SK-N-SH (cell line): ENCODE measurements at regions not wholly inside any gene's neighbourhood (a gene's known extent, or its start where the extent isn't known, plus 50 kb on each side); places are given as distances from the start of the nearest gene placed in this dataset.

Experiments
- CTCF ChIA-PET: fragments of 300-600, 350-600 bp; formaldehyde crosslinking; extraction: SDS; loops from one replicate; lab custom pipeline; 2021; lab: Yijun Ruan, JAX
- POLR2A ChIA-PET: fragments of 350-600 bp; sonication (Branson Sonifier 250); formaldehyde crosslinking; extraction: SDS; loops from one replicate; lab custom pipeline; 2020; ENCODE audit warnings: antibody characterized with exemption, inconsistent platforms; lab: Yijun Ruan, JAX
- DNase-seq: peaks from one replicate; pipeline ENCODE4 v3.0.0; 2012
- H2AFZ ChIP-seq: fragments of 200-600 bp; sonication (generic); 2 replicates; pipeline ENCODE4 v1.8.1; 2016; ENCODE audit warnings: antibody characterized with exemption, mild to moderate bottlenecking, low read depth
- H3F3A ChIP-seq: fragments of 200-600 bp; sonication (generic); replicated peaks from 2 replicates; pipeline ENCODE3; 2016; ENCODE audit warnings: antibody characterized with exemption, mild to moderate bottlenecking; ENCODE audit not compliant: insufficient read depth
- H3K27ac ChIP-seq, 2 experiments: fragments of 200-500 bp in 1 of 2; fragments of 200-600 bp in 1 of 2; sonication (Bioruptor generic) in 1 of 2; sonication (generic), shearing (Covaris generic) in 1 of 2; 2 replicates each; pipeline versions ENCODE4 v1.5.1 to v1.6.1; 2014 to 2016; ENCODE audit warnings: low read depth in 2 of 2, inconsistent platforms in 1 of 2, low read length in 1 of 2, mild to moderate bottlenecking in 1 of 2, mixed read lengths in 1 of 2
- H3K27me3 ChIP-seq: fragments of 200-600 bp; sonication (generic), shearing (Covaris generic); 2 replicates; pipeline ENCODE4 v1.6.1; 2016; ENCODE audit warnings: mixed run types; ENCODE audit not compliant: insufficient read depth
- H3K36me3 ChIP-seq, 2 experiments: fragments of 200-500 bp in 1 of 2; fragments of 200-600 bp in 1 of 2; sonication (Bioruptor generic) in 1 of 2; sonication (generic) in 1 of 2; replicated peaks in 1 of 2; 2 replicates each; pipeline versions ENCODE3 to v1.5.1; 2014 to 2016; ENCODE audit warnings: low read length in 1 of 2, mild to moderate bottlenecking in 1 of 2; ENCODE audit not compliant: insufficient read depth in 2 of 2, control insufficient read depth in 1 of 2
- H3K4me1 ChIP-seq, 2 experiments: fragments of 200-500 bp in 1 of 2; fragments of 200-600 bp in 1 of 2; sonication (Bioruptor generic) in 1 of 2; sonication (generic), shearing (Covaris generic) in 1 of 2; 2 replicates each; pipeline versions ENCODE4 v1.5.1 to v1.6.1; 2014 to 2016; ENCODE audit warnings: low read depth in 1 of 2, low read length in 1 of 2, mixed run types in 1 of 2; ENCODE audit not compliant: insufficient read depth in 2 of 2, control insufficient read depth in 1 of 2
- H3K4me2 ChIP-seq: fragments of 200-600 bp; sonication (generic), shearing (Covaris generic); 2 replicates; pipeline ENCODE4 v1.6.1; 2017; ENCODE audit warnings: mixed run types
- H3K4me3 ChIP-seq, 2 experiments: fragments of 200-500 bp in 1 of 2; fragments of 200-600 bp in 1 of 2; sonication (Bioruptor generic) in 1 of 2; sonication (generic), shearing (Covaris generic) in 1 of 2; 2 replicates each; pipeline versions ENCODE4 v1.5.1 to v1.8.1; 2014 to 2016; ENCODE audit warnings: low read depth in 2 of 2, inconsistent platforms in 1 of 2, low read length in 1 of 2, mild to moderate bottlenecking in 1 of 2, mixed read lengths in 1 of 2, moderate library complexity in 1 of 2
- H3K79me2 ChIP-seq: fragments of 200-600 bp; sonication (generic); 2 replicates; pipeline ENCODE4 v1.8.1; 2017; ENCODE audit warnings: mild to moderate bottlenecking; ENCODE audit not compliant: insufficient read depth
- H3K9ac ChIP-seq: fragments of 200-600 bp; sonication (generic); 2 replicates; pipeline ENCODE4 v1.6.1; 2017; ENCODE audit warnings: mixed run types
- H3K9me2 ChIP-seq: fragments of 200-600 bp; sonication (generic); 2 replicates; pipeline ENCODE4 v1.6.1; 2017; ENCODE audit warnings: mixed run types
- H3K9me3 ChIP-seq: fragments of 200-600 bp; sonication (generic); 2 replicates; pipeline ENCODE4 v1.6.1; 2017; ENCODE audit warnings: mixed run types, mild to moderate bottlenecking, moderate library complexity
- H4K20me1 ChIP-seq: fragments of 200-600 bp; sonication (generic); 2 replicates; pipeline ENCODE4 v1.6.1; 2017; ENCODE audit warnings: mild to moderate bottlenecking, mixed run types; ENCODE audit not compliant: insufficient read depth
- EP300 ChIP-seq, 2 experiments: IDR thresholded peaks; 2 replicates each; pipeline versions ENCODE4 v1.4.0 to v1.6.1; 2012; ENCODE audit warnings: borderline replicate concordance in 1 of 2, low read depth in 1 of 2, low read length in 1 of 2
- EZH2phosphoT487 ChIP-seq: fragments of 200-600 bp; sonication (generic); IDR thresholded peaks from 2 replicates; pipeline ENCODE4 v1.6.1; 2017; ENCODE audit warnings: low read depth, mixed run types, mild to moderate bottlenecking, antibody characterized with exemption, moderate library complexity, borderline replicate concordance
- FOXJ3 ChIP-seq: sonication (generic); formaldehyde crosslinking; IDR thresholded peaks from 2 replicates; pipeline ENCODE4 v1.5.1; 2020; ENCODE audit warnings: mild to moderate bottlenecking, missing genetic modification reagents
- FOXM1 ChIP-seq: IDR thresholded peaks from 2 replicates; pipeline ENCODE4 v1.4.0; 2012; ENCODE audit warnings: low read depth, mild to moderate bottlenecking
- MAX ChIP-seq: IDR thresholded peaks from 2 replicates; pipeline ENCODE4 v1.4.0; 2012; ENCODE audit warnings: low read depth
- NFIC ChIP-seq: IDR thresholded peaks from 2 replicates; pipeline ENCODE4 v1.4.0; 2012; ENCODE audit warnings: borderline replicate concordance
- NRF1 ChIP-seq: IDR thresholded peaks from 2 replicates; pipeline ENCODE4 v1.6.1; 2012; ENCODE audit warnings: low read depth, mild to moderate bottlenecking, low read length
- PBX3 ChIP-seq: IDR thresholded peaks from 2 replicates; pipeline ENCODE4; 2012
- RAD21 ChIP-seq: IDR thresholded peaks from 2 replicates; pipeline ENCODE4 v1.6.1; 2012; ENCODE audit warnings: mild to moderate bottlenecking, low read length
- RCOR1 ChIP-seq: fragments of 150-350 bp; IDR thresholded peaks from 2 replicates; pipeline ENCODE4 v1.6.1; 2017; ENCODE audit warnings: antibody characterized with exemption, low read length
- REST ChIP-seq: IDR thresholded peaks from 2 replicates; pipeline ENCODE4 v1.6.1; 2012; ENCODE audit warnings: mild to moderate bottlenecking, low read depth, low read length, moderate library complexity
- RFX5 ChIP-seq: IDR thresholded peaks from 2 replicates; pipeline ENCODE4 v1.6.1; 2012; ENCODE audit warnings: mild to moderate bottlenecking, improper control_type of control experiment, low read length
- SIN3A ChIP-seq: IDR thresholded peaks from 2 replicates; pipeline ENCODE4 v1.6.1; 2012; ENCODE audit warnings: low read depth, mild to moderate bottlenecking, low read length, moderate library complexity, borderline replicate concordance
- SMC3 ChIP-seq: IDR thresholded peaks from 2 replicates; pipeline ENCODE4 v1.6.1; 2012; ENCODE audit warnings: low read depth, low read length, improper control_type of control experiment
- TAF1 ChIP-seq: IDR thresholded peaks from 2 replicates; pipeline ENCODE4 v1.6.1; 2012; ENCODE audit warnings: low read depth, mild to moderate bottlenecking, low read length, moderate library complexity, borderline replicate concordance
- TEAD4 ChIP-seq: IDR thresholded peaks from 2 replicates; pipeline ENCODE4 v1.4.0; 2012; ENCODE audit warnings: mild to moderate bottlenecking, borderline replicate concordance; ENCODE audit not compliant: insufficient read depth
- USF2 ChIP-seq: fragments of 150-350 bp; IDR thresholded peaks from 2 replicates; pipeline ENCODE4 v1.6.1; 2017; ENCODE audit warnings: antibody characterized with exemption, low read length, low read depth, borderline replicate concordance
- WGBS: methylation state at CpG from one replicate; pipeline ENCODE4 v1.1.6; 2017; ENCODE audit warnings: low lambda C conversion rate; 5-methylcytosine and 5-hydroxymethylcytosine counted together
- TF ChIP-seq, protein P1 (sequence below): fragments of 150-350 bp; IDR thresholded peaks from 2 replicates; pipeline ENCODE4 v1.6.1; 2016; ENCODE audit warnings: mild to moderate bottlenecking, low read depth, low read length
- TF ChIP-seq, protein P2 (sequence below): IDR thresholded peaks from 2 replicates; pipeline ENCODE4 v1.4.0; 2012; ENCODE audit warnings: low read depth, borderline replicate concordance

DNA sequence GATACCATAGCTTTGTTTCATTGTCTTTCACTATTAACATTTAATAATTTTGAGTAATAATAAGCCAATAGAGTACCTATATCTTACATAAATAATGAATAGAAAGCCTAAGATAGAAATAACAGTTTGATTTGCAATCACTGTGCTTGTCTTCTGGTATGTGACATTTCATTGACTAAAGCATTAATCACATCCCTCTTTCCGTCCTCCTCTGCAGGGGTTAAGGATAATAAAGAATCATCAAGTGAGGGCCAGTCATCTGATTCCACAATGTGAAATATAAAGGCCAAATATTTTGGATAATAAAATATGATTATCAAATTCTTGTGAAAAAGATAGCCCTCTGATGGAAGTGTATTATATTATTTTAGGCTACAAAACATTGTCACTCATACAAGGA lies 2073.4 kb downstream of the ARAP2 start:
- no peaks in the 10 kb centered on the region for H4K20me1 ChIP-seq
- no peaks in the 10 kb centered on the region; the same call in 1 of the 2 replicates for H3K9me3 ChIP-seq
- H3K79me2 ChIP-seq = no peaks in the 10 kb centered on the region
- H3K4me2 ChIP-seq = peak overlapping the region; percentile 33; the same call in 1 of the 2 replicates
- TF ChIP-seq PBX3 (peak; percentile 23; the same call in 1 of the 2 replicates), SMC3 (no peak)
- TF ChIP-seq, all 33 proteins: peak for 1
- 5% methylated on average over 1 of the region's 1 CpG for WGBS
- no peak overlapping the region for H2AFZ ChIP-seq
- ChIA-PET CTCF (no interaction called here), POLR2A (no interaction called here)
- H3K4me3 ChIP-seq = no peak overlapping the region
- DNase-seq = no peak
- peaks cover 0 to 8% of the 10 kb centered on the region in 2 experiments; a peak in 1 of 4 replicates for H3K4me1 ChIP-seq
- peaks cover 10% of the 10 kb centered on the region for H3F3A ChIP-seq
- no peaks in the 10 kb centered on the region for H3K9me2 ChIP-seq
- no peak overlapping the region for H3K9ac ChIP-seq
- H3K27me3 ChIP-seq = no peaks in the 10 kb centered on the region
- H3K36me3 ChIP-seq = no peaks in the 10 kb centered on the region
- H3K27ac ChIP-seq = peak overlapping the region in 1 of 2 experiments; percentile 36; a peak in 2 of 4 replicates

- CTCF ChIA-PET = no interaction called here
- TF ChIP-seq FOXJ3 (CRISPR knock-in tag) (no peak), NFIC (no peak), REST (no peak), EZH2phosphoT487 (no peak), RAD21 (no peak), RCOR1 (no peak), MAX (no peak), SIN3A (no peak), TAF1 (no peak), TEAD4 (no peak), USF2 (no peak), EP300 (IDR thresholded peaks at IDR 0.05; ENCODE audit: borderline replicate concordance in 1 of 2, low read depth in 1 of 2, low read length in 1 of 2) (no peak), FOXM1 (no peak), NRF1 (no peak), RFX5 (no peak)
- TF ChIP-seq, protein P1, sequence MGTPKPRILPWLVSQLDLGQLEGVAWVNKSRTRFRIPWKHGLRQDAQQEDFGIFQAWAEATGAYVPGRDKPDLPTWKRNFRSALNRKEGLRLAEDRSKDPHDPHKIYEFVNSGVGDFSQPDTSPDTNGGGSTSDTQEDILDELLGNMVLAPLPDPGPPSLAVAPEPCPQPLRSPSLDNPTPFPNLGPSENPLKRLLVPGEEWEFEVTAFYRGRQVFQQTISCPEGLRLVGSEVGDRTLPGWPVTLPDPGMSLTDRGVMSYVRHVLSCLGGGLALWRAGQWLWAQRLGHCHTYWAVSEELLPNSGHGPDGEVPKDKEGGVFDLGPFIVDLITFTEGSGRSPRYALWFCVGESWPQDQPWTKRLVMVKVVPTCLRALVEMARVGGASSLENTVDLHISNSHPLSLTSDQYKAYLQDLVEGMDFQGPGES = no peak
- TF ChIP-seq, protein P2, sequence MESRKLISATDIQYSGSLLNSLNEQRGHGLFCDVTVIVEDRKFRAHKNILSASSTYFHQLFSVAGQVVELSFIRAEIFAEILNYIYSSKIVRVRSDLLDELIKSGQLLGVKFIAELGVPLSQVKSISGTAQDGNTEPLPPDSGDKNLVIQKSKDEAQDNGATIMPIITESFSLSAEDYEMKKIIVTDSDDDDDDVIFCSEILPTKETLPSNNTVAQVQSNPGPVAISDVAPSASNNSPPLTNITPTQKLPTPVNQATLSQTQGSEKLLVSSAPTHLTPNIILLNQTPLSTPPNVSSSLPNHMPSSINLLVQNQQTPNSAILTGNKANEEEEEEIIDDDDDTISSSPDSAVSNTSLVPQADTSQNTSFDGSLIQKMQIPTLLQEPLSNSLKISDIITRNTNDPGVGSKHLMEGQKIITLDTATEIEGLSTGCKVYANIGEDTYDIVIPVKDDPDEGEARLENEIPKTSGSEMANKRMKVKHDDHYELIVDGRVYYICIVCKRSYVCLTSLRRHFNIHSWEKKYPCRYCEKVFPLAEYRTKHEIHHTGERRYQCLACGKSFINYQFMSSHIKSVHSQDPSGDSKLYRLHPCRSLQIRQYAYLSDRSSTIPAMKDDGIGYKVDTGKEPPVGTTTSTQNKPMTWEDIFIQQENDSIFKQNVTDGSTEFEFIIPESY = no peak
Measured at GRCh38 chr4:34176609-34177008, 2067.7 kb downstream of the ARAP2 start.

More at GRCh38 chr4:34176609-34177008, 2067.7 kb downstream of the ARAP2 start:
- peaks cover 11% of the 10 kb centered on the region for H3F3A ChIP-seq
- no peaks in the 10 kb centered on the region for H4K20me1 ChIP-seq
- H3K9me2 ChIP-seq = no peaks in the 10 kb centered on the region
- no peak overlapping the region for H3K4me3 ChIP-seq
- peaks cover 0 to 8% of the 10 kb centered on the region in 2 experiments; a peak in 1 of 4 replicates for H3K4me1 ChIP-seq
- no peaks in the 10 kb centered on the region for H3K27me3 ChIP-seq
- POLR2A ChIA-PET = no interaction called here
- no peak for DNase-seq
- no peaks in the 10 kb centered on the region for H3K9me3 ChIP-seq
- no peaks in the 10 kb centered on the region for H3K36me3 ChIP-seq
- no peaks in the 10 kb centered on the region for H3K79me2 ChIP-seq
- no peak overlapping the region for H3K27ac ChIP-seq
- no peak overlapping the region for H3K4me2 ChIP-seq
- H3K9ac ChIP-seq = no peak overlapping the region
- no peak overlapping the region for H2AFZ ChIP-seq
